CD4-positive, alpha-beta T cell (primary cell): ENCODE measurements at regions not wholly inside any gene's neighbourhood (a gene's known extent, or its start where the extent isn't known, plus 50 kb on each side); places are given as distances from the start of the nearest gene placed in this dataset.
"Not testable (repeated sequence)": the region's sequence is repeated elsewhere in the genome, so short reads cannot be mapped to it uniquely, and the experiment has no call there.

Experiments
- ATAC-seq: fragments of 200-7000 bp; cut with Tn5 transposase; one replicate; pipeline ENCODE4 v1.10.0; 2022; ENCODE audit warnings: mild to moderate bottlenecking; ENCODE audit not compliant: poor library complexity
- CTCF ChIA-PET: fragments of 350-600 bp; sonication (Branson Sonifier 250); formaldehyde crosslinking; loops from one replicate; lab custom pipeline; 2021; ENCODE audit warnings: antibody characterized with exemption, inconsistent platforms; lab: Charles Lee
- POLR2A ChIA-PET: fragments of 350-600 bp; sonication (Branson Sonifier 250); formaldehyde crosslinking; loops from one replicate; lab custom pipeline; 2021; ENCODE audit warnings: antibody characterized with exemption, inconsistent platforms; lab: Charles Lee
- DNase-seq, 14 experiments: peaks; one replicate each; pipeline ENCODE4 v3.0.0-alpha.2; 2013 to 2020; ENCODE audit warnings: mixed read lengths in 2 of 14
- H3K27ac ChIP-seq, 2 donors: one replicate each; pipeline versions ENCODE4 v1.5.1 to v1.7.0; 2013; ENCODE audit warnings: low read length in 2 of 2, low read depth in 1 of 2, mild to moderate bottlenecking in 1 of 2
- H3K27me3 ChIP-seq, 2 experiments: 1 replicate in 1 of 2; 2 replicates in 1 of 2; pipeline versions ENCODE4 v1.6.1 to v1.7.0; 2013; ENCODE audit warnings: low read length in 2 of 2, control low read depth in 1 of 2, mild to moderate bottlenecking in 1 of 2, moderate library complexity in 1 of 2; ENCODE audit not compliant: insufficient read depth in 2 of 2, control insufficient read depth in 1 of 2
- H3K36me3 ChIP-seq: one replicate; pipeline ENCODE4 v1.6.1; 2013; ENCODE audit warnings: low read length, control low read depth; ENCODE audit not compliant: insufficient read depth
- H3K4me1 ChIP-seq: one replicate; pipeline ENCODE4 v1.6.1; 2013; ENCODE audit warnings: low read length, control low read depth; ENCODE audit not compliant: insufficient read depth
- H3K4me3 ChIP-seq: one replicate; pipeline ENCODE4 v1.5.1; 2013; ENCODE audit warnings: mild to moderate bottlenecking, low read length, moderate library complexity
- H3K9me3 ChIP-seq, 2 experiments: 1 replicate in 1 of 2; 2 replicates in 1 of 2; pipeline versions ENCODE4 v1.6.1 to v1.7.0; 2013; ENCODE audit warnings: low read length in 2 of 2, mild to moderate bottlenecking in 2 of 2, control low read depth in 1 of 2, moderate library complexity in 1 of 2; ENCODE audit not compliant: control insufficient read depth in 1 of 2, insufficient read depth in 1 of 2
- H3K27ac Mint-ChIP-seq: one replicate; pipeline ENCODE4 v1.8.0; 2020; ENCODE audit warnings: mixed read lengths
- H3K27me3 Mint-ChIP-seq: one replicate; pipeline ENCODE4 v1.8.0; 2021; ENCODE audit warnings: mixed read lengths
- H3K36me3 Mint-ChIP-seq: one replicate; pipeline ENCODE4 v1.8.0; 2021; ENCODE audit warnings: low read depth, mixed read lengths
- H3K4me1 Mint-ChIP-seq: one replicate; pipeline ENCODE4 v1.8.0; 2021; ENCODE audit warnings: low read depth, mixed read lengths
- H3K4me3 Mint-ChIP-seq: one replicate; pipeline ENCODE4 v1.8.0; 2020; ENCODE audit warnings: mild to moderate bottlenecking, mixed read lengths
- H3K9me3 Mint-ChIP-seq: one replicate; pipeline ENCODE4 v1.8.0; 2020; ENCODE audit warnings: mixed read lengths
- intact Hi-C, 2 experiments: fragments of 100-400 bp; cut with DNase I in 1 of 2; cut with micrococcal nuclease in 1 of 2; formaldehyde crosslinking; loops; one replicate each; pipeline versions ENCODE4 v1.15.1 to v1.9.0; 2023 to 2025; cut with DNase I, micrococcal nuclease
- TF ChIP-seq, protein P1 (sequence below): fragments of 200-600 bp; IDR thresholded peaks from one replicate; pipeline ENCODE4 v1.8.0; 2022; ENCODE audit warnings: antibody characterized with exemption, mild to moderate bottlenecking

GRCh38 chr15:44847555-44847954 lies 108.9 kb upstream of the TERB2 start:
- H3K36me3 Mint-ChIP-seq, intact Hi-C loops, POLR2A ChIA-PET, DNase-seq, H3K4me1 Mint-ChIP-seq, H3K4me3 ChIP-seq, H3K27me3 ChIP-seq, H3K27ac ChIP-seq, ATAC-seq, H3K4me1 ChIP-seq, H3K36me3 ChIP-seq, H3K9me3 Mint-ChIP-seq, H3K4me3 Mint-ChIP-seq, H3K27me3 Mint-ChIP-seq, H3K27ac Mint-ChIP-seq, H3K9me3 ChIP-seq, CTCF ChIA-PET: not testable (repeated sequence)

- H3K27me3 Mint-ChIP-seq, H3K36me3 Mint-ChIP-seq, POLR2A ChIA-PET, H3K27me3 ChIP-seq, ATAC-seq, H3K4me3 ChIP-seq, H3K36me3 ChIP-seq, H3K4me1 ChIP-seq, H3K9me3 Mint-ChIP-seq, H3K4me3 Mint-ChIP-seq, H3K27ac ChIP-seq, intact Hi-C loops, H3K9me3 ChIP-seq, DNase-seq, CTCF ChIA-PET, H3K27ac Mint-ChIP-seq, H3K4me1 Mint-ChIP-seq: not testable (repeated sequence)
These were observed 107.6 kb upstream of the TERB2 start for GRCh38 chr15:44848859-44849258.

DNA sequence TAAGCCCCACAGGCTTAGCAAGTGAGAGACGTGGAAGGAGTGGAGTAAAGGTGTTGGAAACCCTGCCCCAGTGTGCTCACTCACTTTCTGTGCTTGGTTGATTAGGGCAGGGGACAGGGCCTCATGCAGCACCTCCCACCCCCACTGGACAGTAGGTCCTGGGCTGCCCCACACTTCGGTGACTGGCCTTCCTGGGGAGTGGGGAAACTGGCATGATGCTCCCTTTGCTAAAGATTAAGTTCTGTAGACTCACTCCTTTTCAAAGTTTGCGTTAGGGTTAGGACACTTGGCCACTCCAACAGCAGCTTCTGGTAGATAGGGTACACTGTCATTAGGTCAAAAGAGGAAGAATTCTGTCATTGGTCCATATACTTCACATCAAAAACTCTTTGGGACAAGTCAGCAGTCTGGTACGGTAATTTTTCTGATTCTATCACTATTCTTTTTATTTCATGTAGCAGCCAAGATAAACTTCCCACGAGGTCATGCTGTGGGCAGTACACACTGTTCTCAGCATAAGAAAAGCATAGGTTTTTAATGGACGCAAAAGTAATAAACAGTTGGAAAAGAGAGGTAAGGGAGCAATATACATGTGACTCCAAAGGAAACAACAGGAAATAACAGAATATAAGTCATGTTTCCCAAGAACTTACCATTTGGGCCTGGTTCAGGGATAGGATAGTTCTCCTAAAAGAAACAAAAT lies 106.6 kb upstream of the TERB2 start:
- H3K36me3 Mint-ChIP-seq, ATAC-seq, H3K27me3 ChIP-seq, H3K4me1 ChIP-seq, intact Hi-C loops, H3K4me3 Mint-ChIP-seq, H3K27me3 Mint-ChIP-seq, H3K36me3 ChIP-seq, DNase-seq, H3K4me3 ChIP-seq, H3K4me1 Mint-ChIP-seq, POLR2A ChIA-PET, CTCF ChIA-PET, H3K9me3 ChIP-seq, H3K27ac ChIP-seq, H3K27ac Mint-ChIP-seq, H3K9me3 Mint-ChIP-seq: not testable (repeated sequence)

- TF ChIP-seq, protein P1, sequence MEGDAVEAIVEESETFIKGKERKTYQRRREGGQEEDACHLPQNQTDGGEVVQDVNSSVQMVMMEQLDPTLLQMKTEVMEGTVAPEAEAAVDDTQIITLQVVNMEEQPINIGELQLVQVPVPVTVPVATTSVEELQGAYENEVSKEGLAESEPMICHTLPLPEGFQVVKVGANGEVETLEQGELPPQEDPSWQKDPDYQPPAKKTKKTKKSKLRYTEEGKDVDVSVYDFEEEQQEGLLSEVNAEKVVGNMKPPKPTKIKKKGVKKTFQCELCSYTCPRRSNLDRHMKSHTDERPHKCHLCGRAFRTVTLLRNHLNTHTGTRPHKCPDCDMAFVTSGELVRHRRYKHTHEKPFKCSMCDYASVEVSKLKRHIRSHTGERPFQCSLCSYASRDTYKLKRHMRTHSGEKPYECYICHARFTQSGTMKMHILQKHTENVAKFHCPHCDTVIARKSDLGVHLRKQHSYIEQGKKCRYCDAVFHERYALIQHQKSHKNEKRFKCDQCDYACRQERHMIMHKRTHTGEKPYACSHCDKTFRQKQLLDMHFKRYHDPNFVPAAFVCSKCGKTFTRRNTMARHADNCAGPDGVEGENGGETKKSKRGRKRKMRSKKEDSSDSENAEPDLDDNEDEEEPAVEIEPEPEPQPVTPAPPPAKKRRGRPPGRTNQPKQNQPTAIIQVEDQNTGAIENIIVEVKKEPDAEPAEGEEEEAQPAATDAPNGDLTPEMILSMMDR, result peak; percentile 63
- ATAC-seq (peak; percentile 86), DNase-seq (peak; percentile 43 to 79 (median 56))
- H3K9me3 Mint-ChIP-seq, H3K36me3 ChIP-seq, H3K27me3 ChIP-seq, H3K4me1 Mint-ChIP-seq, H3K9me3 ChIP-seq, H3K4me3 ChIP-seq, H3K36me3 Mint-ChIP-seq, H3K27me3 Mint-ChIP-seq, H3K4me1 ChIP-seq, H3K27ac Mint-ChIP-seq, H3K4me3 Mint-ChIP-seq, H3K27ac ChIP-seq, POLR2A ChIA-PET: not testable (repeated sequence)
- CTCF ChIA-PET, result interaction anchor here (0.6 to 1.5 kb wide), 7 partner anchors 10 to 255 kb away, joined by 3 to 6 read pairs (median 3); partner anchors contain the start of genes B2M and PATL2
- intact Hi-C loops, result loop anchor here in 1 of 2 experiments (2.0 kb wide), 1 partner anchor 177 kb away; no protein-coding TSS in a partner anchor
These were observed 103.1 kb upstream of the TERB2 start for GRCh38 chr15:44853304-44853950.

DNA sequence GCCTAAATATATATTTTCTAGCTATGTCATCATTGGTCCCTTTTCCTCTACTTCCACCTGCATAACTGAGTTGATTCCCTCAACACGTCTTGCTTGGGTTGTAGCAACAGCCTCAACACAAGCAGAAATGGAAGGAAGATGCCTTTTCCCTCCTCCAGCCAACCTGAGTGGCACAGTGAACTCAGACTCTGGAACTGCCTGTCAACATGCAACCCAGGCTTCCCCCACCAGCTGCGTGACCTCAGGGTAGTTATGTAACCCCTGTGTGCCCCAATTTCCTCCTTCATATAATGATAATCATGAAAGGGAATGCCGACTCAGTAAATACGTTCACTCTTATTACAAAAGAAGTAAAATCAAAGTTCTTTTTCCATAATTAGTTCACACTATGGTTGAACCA lies 101.8 kb upstream of the TERB2 start:
- POLR2A ChIA-PET, result not testable (repeated sequence)

GRCh38 chr15:44856284-44856683 lies 100.2 kb upstream of the TERB2 start:
- H3K36me3 Mint-ChIP-seq, H3K27ac ChIP-seq, H3K27me3 ChIP-seq, H3K27me3 Mint-ChIP-seq, H3K4me3 Mint-ChIP-seq, POLR2A ChIA-PET, CTCF ChIA-PET, H3K4me3 ChIP-seq, H3K9me3 Mint-ChIP-seq, H3K27ac Mint-ChIP-seq, ATAC-seq, H3K4me1 ChIP-seq, intact Hi-C loops, H3K4me1 Mint-ChIP-seq, DNase-seq, H3K9me3 ChIP-seq, H3K36me3 ChIP-seq: not testable (repeated sequence)

More for the DNA sequence above, 101.8 kb upstream of the TERB2 start:
- H3K36me3 ChIP-seq, H3K4me1 ChIP-seq, H3K27ac Mint-ChIP-seq, H3K4me3 Mint-ChIP-seq, H3K9me3 Mint-ChIP-seq, ATAC-seq, H3K4me3 ChIP-seq, H3K27me3 ChIP-seq, H3K9me3 ChIP-seq, CTCF ChIA-PET, H3K36me3 Mint-ChIP-seq, H3K27ac ChIP-seq, DNase-seq, H3K4me1 Mint-ChIP-seq, H3K27me3 Mint-ChIP-seq: not testable (repeated sequence)
- intact Hi-C loops, result loop anchor here in 1 of 2 experiments (1.0 kb wide), 1 partner anchor 176 kb away; no protein-coding TSS in a partner anchor
